ENCODE measurements at regions not wholly inside any gene's neighbourhood (a gene's known extent, or its start where the extent isn't known, plus 50 kb on each side); places are given as distances from the start of the nearest gene placed in this dataset.

DNA sequence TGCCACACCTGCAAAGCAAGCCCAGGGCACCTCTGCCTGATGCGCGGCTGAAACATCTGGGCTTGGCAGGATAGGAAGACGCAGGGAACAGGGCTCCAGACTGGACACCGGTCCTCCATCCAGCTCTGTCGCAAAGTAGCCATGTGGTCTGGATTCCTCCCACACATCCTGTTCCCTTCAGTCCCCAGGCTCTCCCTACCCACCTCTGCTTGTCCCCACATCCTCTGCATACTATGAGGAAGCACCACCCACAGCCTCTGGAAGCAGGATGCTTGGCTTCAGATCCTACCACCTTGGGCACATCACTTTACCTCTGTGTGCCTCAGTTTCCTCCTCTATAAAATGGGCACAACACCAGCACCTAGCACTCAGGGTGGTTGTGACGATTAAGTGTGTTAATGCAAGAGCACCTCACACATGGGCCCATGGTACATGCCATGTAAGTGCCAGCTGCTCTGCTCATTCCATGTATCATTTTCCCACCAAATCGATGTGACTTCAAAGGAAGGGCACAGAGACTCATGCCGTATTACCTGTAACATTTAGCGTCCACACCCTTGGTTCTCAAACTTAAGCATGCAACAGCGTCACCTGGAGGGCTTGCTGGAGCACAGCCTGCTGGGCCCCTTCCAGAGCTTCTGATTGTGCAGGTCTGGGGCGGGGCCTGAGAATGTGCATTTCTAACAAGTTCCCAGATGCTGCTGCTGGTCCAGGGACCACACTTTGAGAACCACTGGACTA is 138.6 kb upstream of the SDK2 start:
- H3K4me3 ChIP-seq (ENCODE audit: low read depth, low read length) = no peak overlapping the region

GRCh38 chr17:73783382-73783766 is 139.1 kb upstream of the SDK2 start:
- no peak overlapping the region for H3K4me3 ChIP-seq (ENCODE audit: low read depth, low read length)

DNA sequence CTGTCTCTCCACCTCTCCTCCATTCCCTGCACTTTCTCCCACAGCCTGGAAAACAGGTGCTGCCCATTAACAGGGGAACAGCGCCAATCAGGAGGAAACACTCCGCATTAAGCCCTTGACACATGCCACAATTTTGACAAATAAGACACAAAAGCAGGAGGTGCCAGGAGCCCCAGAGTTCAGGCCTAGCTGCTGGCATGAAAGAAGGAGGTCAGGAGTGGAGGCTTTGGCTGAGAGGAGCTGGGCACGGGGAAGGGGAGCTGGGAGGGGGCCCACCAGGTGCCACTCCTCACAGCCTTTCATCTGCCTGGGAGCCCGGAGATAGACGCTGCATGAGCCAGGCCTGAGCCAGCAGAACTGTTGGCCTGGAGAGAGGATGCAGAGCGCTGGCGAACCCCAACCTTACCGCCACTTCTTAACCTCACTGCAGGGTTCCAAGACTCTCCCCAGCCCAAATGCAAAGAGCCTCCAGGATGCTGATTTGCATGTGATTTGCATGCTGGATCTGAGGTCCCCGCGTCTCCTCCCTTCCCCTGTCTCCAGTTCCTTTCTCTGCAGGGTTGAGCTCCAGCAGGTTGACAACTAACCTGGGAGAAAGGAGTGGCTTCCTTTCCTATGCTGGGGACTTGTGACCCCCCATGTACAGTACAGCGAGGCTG is 139.8 kb upstream of the SDK2 start:
- H3K4me3 ChIP-seq (ENCODE audit: low read depth, low read length) = no peak overlapping the region

DNA sequence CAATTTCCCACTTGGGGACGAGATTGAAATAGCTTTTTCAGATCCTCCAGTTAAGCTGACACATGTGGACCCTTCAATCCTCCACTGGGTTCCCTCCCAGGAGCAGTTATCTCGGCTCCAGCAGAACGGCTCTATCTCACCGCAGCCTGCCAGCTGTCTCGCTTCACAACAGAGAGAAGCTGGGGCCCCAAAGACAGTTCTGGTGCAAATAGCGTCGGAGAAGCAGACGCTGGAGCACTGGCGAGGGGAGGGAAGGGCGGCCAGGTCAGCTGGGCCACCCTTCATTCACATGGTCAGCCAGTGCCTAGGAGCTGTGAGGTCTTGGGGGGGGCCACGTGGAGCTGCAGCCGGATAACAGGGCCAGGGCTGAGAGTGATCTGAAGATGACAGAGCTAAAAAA is 141.3 kb upstream of the SDK2 start:
- H3K4me3 ChIP-seq (ENCODE audit: low read depth, low read length) = no peak overlapping the region

GRCh38 chr17:73785958-73786743 is 141.9 kb upstream of the SDK2 start:
- no peak overlapping the region for H3K4me3 ChIP-seq (ENCODE audit: low read depth, low read length)

DNA sequence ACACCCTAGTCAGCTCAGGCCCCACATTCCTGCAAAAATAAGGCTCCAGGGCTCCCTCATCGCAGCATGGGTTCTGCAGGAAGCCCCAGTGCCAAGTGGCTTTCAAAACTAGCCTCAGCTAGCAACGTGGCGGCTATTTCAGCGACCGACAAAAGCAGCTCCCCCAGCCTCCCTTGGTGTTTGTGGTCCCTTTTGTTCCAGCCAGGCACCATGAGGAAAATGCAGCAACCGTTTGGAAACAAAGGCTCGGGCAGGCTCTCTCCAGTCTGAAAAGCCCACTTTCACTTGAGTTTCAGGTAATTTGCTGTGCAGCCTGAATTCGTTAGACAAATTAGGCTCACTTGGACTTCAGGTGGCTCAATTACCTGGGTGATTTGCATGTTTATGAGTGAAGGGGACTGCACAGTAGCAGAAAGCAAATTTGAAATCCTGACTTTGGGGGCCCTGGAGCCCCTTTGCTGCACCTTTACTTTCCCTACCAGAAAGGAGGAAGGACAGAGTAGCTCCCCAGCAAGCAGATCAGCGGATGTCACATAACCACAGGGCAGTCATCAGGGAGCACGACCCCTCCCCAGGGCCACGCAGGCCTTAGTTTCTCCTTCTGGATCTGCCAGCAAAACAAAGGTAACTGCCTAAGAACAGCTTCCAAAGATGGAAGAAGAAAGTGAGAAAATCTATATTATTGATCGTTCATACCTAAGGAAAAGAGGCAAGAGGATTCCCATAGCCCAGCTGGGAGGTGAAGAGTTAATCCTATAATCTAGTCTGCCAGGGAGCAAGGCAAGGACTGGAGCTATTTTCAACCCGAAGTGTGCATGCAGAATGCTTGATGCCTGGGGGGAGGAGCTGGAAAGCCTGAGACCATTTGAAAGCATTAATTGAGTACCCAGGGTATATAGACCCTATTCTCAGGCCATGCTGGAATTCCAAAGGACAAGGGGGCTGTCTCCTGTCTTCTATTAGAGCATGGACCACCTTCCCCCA is 143.1 kb upstream of the SDK2 start:
- no peak overlapping the region for H3K4me3 ChIP-seq (ENCODE audit: low read depth, low read length)

GRCh38 chr17:73788111-73788510 is 143.9 kb upstream of the SDK2 start:
- H3K4me3 ChIP-seq (ENCODE audit: low read depth, low read length) = no peak overlapping the region

GRCh38 chr17:73791121-73791520 is 146.9 kb upstream of the SDK2 start:
- H3K4me3 ChIP-seq (ENCODE audit: low read depth, low read length) = no peak overlapping the region

DNA sequence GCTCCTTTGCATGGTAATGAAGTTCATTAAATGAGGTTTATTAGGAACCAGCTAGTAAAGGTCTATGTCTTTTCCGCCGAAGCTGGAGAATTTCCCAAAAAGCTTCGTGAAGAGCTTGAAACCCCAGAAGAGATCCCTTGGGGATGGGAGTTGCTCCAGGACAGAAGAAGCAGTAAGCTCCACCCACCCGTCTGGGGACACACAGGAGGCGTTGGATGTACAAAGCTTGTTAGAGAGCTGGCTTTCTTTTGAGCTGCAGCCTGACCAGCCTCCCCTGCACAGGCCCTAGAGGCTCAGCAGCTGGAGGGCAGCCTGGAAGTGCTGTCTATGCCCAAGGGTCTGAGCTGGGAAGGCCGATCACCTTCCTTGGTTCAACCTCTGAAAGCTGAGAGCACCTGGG is 147.4 kb upstream of the SDK2 start:
- no peak overlapping the region for H3K4me3 ChIP-seq (ENCODE audit: low read depth, low read length)

- H3K4me3 ChIP-seq (ENCODE audit: low read depth, low read length) = no peak overlapping the region
Observed at GRCh38 chr17:73792994-73793393, 148.7 kb upstream of the SDK2 start.

- H3K4me3 ChIP-seq (ENCODE audit: low read depth, low read length) = no peak overlapping the region
Observed at GRCh38 chr17:73794336-73794735, 150.1 kb upstream of the SDK2 start.

DNA sequence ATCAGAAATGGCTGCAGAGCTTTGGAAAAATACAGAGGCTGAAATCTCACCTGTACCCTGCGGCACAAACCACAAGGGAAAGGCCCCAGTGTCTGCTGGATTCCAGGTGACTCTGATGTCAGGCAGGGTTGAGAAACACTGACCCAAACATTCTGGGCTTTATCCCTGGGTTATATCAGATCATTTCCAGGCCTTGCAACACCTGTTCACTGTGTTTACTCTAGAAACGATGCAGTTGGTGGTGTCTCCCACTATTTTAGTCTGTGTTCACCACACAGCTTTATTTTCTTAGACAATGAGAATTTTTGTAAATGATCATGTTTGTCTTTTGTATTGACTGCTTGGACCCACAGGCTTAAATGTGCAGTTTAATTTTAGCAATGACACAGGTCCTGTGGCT is 151.5 kb upstream of the SDK2 start:
- no peak overlapping the region for H3K4me3 ChIP-seq (ENCODE audit: low read depth, low read length)

DNA sequence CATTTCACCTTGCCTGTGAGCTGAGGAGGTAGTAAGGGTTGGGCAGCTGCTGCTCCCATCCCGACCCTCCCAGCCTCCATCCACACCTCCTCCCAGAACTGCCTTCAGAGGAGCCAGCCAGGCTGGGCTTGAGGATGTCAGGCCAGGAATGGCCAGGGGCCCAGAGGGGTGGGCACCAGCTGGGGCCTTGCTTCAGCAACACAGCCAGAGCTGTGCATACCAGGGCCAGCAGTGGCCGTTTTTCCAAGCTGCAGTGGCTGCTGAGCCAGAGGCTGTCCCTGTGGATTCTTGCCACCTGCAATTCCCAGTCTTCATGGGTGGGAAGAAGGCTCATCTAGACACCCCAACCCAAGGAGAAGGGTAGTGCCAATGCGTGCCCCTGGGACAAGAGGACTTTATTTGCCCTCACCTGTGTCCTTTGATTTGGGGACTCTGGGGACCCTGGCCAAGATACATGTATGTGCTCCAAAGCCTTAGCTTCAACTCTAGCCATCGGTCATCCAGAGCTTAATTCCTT is 153.4 kb upstream of the SDK2 start:
- H3K4me3 ChIP-seq (ENCODE audit: low read depth, low read length) = no peak overlapping the region

DNA sequence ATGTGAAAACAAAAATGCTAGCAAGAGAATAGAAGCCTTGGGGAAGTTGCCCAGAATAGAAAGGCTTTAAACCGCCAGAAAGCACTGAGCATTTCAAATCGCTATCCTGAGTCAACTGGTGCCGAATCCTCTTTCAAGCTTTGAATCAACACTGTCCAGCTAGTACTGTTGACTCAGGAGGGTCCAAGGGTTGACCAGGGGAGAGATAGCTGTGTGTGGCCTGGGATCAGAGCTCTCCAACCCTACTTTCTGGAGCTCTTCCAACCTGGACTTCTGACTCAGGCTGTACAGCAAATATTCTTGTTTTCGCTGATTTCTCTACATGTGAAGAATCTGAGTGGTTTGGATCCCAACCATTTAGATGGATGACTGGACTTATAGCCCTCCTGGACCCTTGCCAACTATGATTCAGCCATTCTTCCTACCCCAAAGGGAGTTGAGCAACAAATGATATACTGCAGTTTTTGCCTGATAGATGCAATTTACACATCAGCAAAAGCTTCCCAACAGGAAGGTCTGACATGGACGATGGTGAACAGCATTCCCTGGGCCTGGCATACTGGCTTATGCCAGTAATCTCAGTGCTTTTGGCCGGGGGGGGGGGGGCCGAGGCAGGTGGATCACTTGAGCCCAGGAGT is 154.0 kb upstream of the SDK2 start:
- no peak overlapping the region for H3K4me3 ChIP-seq (ENCODE audit: low read depth, low read length)

DNA sequence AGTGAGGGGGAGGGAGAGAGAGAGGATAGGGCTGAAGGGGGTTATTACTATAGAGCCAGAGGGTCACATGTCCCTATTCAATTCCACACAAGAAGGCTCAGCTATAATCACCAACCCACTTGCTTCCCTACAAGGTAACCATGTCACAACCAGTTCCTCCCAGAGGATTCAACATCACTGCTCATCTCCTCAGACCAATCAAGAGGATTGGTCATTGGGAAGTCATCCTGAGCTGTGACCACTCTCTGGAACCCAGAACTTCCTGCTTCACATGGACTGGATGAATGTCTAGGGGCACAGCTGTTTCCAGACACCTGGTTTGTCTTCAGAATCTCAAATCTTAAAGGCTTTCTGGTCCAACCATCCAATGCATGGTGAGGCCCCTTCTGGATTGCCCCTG is 154.9 kb upstream of the SDK2 start:
- H3K4me3 ChIP-seq (ENCODE audit: low read depth, low read length) = no peak overlapping the region

DNA sequence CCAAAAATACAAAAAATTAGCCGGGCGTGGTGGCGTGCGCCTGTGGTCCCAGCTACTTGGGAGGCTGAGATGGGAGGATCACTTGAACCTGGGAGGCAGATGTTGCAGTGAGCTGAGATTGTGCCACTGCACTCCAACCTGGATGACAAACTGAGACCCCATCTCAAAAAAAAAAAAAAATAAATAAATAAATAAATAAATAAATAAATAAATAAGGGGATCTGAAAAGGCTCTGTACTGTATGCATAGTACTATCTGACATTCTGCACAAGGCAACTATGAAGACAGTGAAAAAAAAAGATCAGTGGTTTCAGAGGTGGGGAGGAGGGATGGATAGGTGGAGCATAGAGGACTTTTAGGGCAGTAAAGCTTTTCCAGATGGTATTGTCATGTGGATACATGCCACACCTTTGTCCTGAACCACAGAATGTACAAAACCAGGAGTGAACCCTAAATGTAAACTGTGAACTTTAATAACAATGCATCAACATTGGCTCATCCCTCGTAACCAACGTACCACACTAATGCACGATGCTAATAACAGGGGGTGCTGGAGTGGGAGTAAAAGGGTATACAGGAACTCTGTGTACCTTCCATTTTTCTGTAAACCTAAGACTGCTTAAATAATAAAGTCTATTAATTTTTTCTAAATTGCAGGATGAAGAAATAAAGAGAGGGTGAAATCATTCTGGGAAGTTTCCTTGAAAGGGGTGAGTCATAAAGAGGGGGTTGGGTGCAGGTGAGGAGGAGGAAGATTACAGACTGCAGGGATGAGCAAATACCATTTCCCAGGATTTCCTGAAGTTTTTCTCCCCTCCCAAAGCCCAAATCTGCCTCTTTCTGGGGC is 155.8 kb upstream of the SDK2 start:
- H3K4me3 ChIP-seq (ENCODE audit: low read depth, low read length) = no peak overlapping the region

GRCh38 chr17:73800893-73801292 is 156.6 kb upstream of the SDK2 start:
- H3K4me3 ChIP-seq (ENCODE audit: low read depth, low read length) = no peak overlapping the region

- no peak overlapping the region for H3K4me3 ChIP-seq (ENCODE audit: low read depth, low read length)
Observed at GRCh38 chr17:73801455-73802100, 157.3 kb upstream of the SDK2 start.

GRCh38 chr17:73802314-73802713 is 158.1 kb upstream of the SDK2 start:
- no peak overlapping the region for H3K4me3 ChIP-seq (ENCODE audit: low read depth, low read length)
